Right atrium auricular region (tissue), 2 donors: ENCODE measurements at regions not wholly inside any gene's neighbourhood (a gene's known extent, or its start where the extent isn't known, plus 50 kb on each side); places are given as distances from the start of the nearest gene placed in this dataset.

Experiments used
- DNase-seq: peaks from one replicate; pipeline ENCODE4 v3.0.0-alpha.2; 2019; ENCODE audit warnings: low spot score
- H3K27ac ChIP-seq, 2 donors: fragments of 200-600 bp; sonication (generic); 1 replicate in 1 of 2; 2 replicates in 1 of 2; pipeline ENCODE4 v1.5.1; 2016 to 2019
- H3K27me3 ChIP-seq, 2 donors: fragments of 200-600 bp; sonication (generic); one replicate each; pipeline versions ENCODE4 v1.5.1 to v1.6.0; 2017 to 2019
- H3K36me3 ChIP-seq: fragments of 200-600 bp; sonication (generic); one replicate; pipeline ENCODE4 v1.5.1; 2016
- H3K4me1 ChIP-seq, 2 donors: fragments of 200-600 bp; sonication (generic); one replicate each; pipeline versions ENCODE4 v1.5.1 to v1.6.0; 2017 to 2019
- H3K4me3 ChIP-seq, 2 donors: fragments of 200-600 bp; sonication (generic); 1 replicate in 1 of 2; 2 replicates in 1 of 2; pipeline ENCODE4 v1.5.1; 2017 to 2019; ENCODE audit warnings: mild to moderate bottlenecking in 1 of 2, moderate library complexity in 1 of 2
- H3K9me3 ChIP-seq, 2 donors: fragments of 200-600 bp; sonication (generic); one replicate each; pipeline ENCODE4 v1.5.1; 2019
- TF ChIP-seq, protein P1 (sequence below), 2 donors: fragments of 200-600 bp; sonication (generic); IDR thresholded peaks; one replicate each; pipeline ENCODE4 v1.5.1; 2019; ENCODE audit warnings: antibody characterized with exemption in 2 of 2

DNA sequence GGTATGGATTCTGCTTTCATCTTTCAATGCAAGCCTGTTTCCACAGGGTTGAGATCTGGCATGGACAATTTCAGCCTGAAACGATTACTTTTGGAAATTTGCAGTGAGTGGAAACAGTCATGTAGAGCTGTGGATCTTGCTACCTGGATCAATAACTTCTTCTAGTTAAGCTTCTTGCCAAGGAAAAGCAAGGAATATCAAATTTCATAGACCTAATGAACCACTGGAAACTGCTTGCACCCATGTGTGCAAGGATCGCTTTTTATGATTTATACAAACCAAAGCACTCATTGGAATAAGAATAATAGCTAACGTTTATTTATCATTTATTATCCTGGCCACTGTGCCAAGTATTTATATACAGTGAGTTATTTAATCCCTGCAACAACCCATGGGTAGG lies 392.8 kb downstream of the KCNRG start:
- TF ChIP-seq, protein P1, sequence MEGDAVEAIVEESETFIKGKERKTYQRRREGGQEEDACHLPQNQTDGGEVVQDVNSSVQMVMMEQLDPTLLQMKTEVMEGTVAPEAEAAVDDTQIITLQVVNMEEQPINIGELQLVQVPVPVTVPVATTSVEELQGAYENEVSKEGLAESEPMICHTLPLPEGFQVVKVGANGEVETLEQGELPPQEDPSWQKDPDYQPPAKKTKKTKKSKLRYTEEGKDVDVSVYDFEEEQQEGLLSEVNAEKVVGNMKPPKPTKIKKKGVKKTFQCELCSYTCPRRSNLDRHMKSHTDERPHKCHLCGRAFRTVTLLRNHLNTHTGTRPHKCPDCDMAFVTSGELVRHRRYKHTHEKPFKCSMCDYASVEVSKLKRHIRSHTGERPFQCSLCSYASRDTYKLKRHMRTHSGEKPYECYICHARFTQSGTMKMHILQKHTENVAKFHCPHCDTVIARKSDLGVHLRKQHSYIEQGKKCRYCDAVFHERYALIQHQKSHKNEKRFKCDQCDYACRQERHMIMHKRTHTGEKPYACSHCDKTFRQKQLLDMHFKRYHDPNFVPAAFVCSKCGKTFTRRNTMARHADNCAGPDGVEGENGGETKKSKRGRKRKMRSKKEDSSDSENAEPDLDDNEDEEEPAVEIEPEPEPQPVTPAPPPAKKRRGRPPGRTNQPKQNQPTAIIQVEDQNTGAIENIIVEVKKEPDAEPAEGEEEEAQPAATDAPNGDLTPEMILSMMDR (IDR thresholded peaks at IDR 0.05), result no peak
- H3K4me3 ChIP-seq, result no peak overlapping the region
- H3K4me1 ChIP-seq, result peaks cover 0 to 17% of the 10 kb centered on the region in 2 donors
- DNase-seq, result no peak
- no peaks in the 10 kb centered on the region for H3K36me3 ChIP-seq
- no peak overlapping the region for H3K27ac ChIP-seq
- no peaks in the 10 kb centered on the region for H3K9me3 ChIP-seq
- no peaks in the 10 kb centered on the region for H3K27me3 ChIP-seq

DNA sequence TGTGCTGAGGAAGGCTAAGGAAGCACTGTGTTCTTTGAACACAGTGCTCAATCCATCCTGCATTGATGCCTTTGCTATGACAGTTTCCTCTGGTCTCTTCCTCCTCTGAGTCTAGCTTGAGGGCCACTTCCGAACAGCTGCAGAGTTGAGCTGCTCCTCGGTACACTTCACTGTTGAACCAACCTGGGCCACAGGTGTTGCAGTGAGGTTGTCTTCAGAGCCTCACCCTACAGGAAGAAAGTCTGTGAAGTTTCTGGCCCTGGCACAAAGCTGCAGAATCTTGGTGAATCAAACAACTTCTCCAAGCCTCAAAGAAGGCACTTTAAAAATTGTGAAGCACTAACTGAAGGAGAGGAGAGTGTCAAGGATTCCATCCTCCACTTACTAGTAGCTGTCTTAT lies 394.0 kb downstream of the KCNRG start:
- no peak for DNase-seq
- Histone ChIP-seq H3K4me3 (no peak overlapping the region), H3K27me3 (no peaks in the 10 kb centered on the region), H3K27ac (no peak overlapping the region), H3K9me3 (no peaks in the 10 kb centered on the region), H3K36me3 (no peaks in the 10 kb centered on the region), H3K4me1 (peaks cover 0 to 14% of the 10 kb centered on the region in 2 donors)
- TF ChIP-seq, protein P1 (IDR thresholded peaks at IDR 0.05), result no peak

DNA sequence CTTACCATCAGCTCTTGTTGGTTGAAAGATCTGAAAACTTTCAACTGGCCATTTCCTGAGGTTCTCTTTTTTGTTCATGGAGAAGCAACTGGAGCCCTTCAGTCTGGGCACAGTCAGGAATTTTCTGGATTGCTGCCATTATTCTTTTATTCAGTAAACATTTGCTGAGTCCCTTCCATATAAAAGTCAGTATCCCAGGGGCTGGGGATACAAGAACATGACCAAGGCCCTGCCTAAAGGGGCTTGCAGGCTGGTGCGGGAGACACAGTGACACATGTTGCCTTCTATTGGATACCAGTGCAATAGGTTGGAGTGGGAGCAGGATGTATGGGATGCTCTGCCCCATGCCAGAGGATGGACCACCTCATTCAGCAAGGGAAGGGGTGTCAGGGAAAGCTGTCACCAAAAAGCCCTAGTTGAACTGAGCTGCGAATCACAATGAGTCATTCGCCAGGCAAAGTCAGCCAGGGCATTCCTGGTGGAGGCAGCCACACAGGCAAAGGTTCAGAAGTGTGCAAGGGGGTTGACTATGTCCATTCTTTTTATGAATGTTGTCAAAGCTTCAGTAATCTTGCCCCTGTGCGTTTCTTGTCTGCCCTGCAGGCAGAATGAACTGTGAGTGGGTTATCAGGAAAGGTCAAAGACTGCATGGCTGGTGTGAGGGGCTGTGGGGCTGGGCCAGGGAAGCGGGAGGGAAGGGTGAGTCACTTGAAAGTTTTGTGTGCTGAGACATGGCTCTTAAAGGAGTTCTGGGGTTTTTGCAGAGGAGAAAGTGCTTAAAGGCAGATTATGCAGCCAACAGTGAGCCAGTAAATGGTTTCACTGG lies 395.9 kb downstream of the KCNRG start:
- H3K36me3 ChIP-seq, result no peaks in the 10 kb centered on the region
- H3K9me3 ChIP-seq, result no peaks in the 10 kb centered on the region
- TF ChIP-seq, protein P1 (IDR thresholded peaks at IDR 0.05), result no peak
- H3K27ac ChIP-seq, result peak overlapping the region in 1 of 2 donors; percentile 46
- no peaks in the 10 kb centered on the region for H3K27me3 ChIP-seq
- H3K4me1 ChIP-seq, result peaks cover 0 to 14% of the 10 kb centered on the region in 2 donors
- DNase-seq, result no peak
- H3K4me3 ChIP-seq, result no peak overlapping the region

DNA sequence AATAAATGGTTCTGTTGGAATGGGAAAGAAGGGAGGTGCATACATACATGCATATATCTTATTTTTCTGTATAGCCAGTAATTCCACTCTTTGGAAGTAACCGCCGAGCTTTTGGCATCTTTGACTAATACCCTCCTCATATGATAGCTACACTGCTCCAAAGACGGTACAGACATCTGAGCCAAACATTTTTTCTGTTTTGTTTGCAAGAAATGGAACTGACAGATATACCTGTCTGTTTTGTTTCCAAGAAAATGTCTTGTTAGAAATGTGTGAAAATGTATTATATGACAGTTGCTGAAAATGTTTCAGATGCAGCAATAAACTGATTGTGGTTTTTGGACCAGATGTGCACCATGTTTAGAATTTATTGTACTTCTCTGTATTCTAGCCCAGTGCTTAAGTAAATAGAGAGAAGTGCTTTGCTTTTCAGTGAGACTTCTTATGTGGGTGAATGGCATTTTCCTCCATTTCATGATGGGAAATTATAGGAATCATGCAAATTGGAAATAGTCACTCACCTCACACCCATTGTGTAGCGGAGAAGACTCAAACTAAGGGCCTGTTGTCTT lies 396.9 kb downstream of the KCNRG start:
- TF ChIP-seq, protein P1 (IDR thresholded peaks at IDR 0.05), result no peak
- Histone ChIP-seq H3K27ac (no peak overlapping the region), H3K4me1 (peaks cover 0 to 14% of the 10 kb centered on the region in 2 donors), H3K36me3 (no peaks in the 10 kb centered on the region), H3K4me3 (no peak overlapping the region), H3K27me3 (no peaks in the 10 kb centered on the region), H3K9me3 (no peaks in the 10 kb centered on the region)
- DNase-seq, result no peak

DNA sequence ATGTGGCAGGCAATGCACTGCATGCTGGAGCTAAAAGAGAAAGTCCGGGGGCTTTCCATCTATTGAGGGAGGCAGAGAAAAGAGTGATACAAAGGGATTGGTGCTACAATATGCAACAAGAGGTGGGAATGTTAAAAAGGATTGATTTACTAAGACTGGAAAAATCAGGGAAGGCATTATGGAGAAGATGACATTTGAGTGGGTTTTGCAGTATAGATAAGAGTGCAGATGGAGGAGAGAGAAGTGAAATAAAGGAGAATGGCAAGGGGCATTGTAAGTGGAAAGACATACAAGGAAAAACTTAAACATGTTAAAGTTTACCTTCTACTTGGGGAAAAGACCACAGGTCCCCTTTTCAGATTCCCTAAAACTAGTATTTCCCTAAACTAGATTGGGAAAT lies 399.4 kb downstream of the KCNRG start:
- Histone ChIP-seq H3K4me1 (peaks cover 0 to 22% of the 10 kb centered on the region in 2 donors), H3K27me3 (no peaks in the 10 kb centered on the region), H3K9me3 (no peaks in the 10 kb centered on the region), H3K4me3 (no peak overlapping the region), H3K27ac (no peak overlapping the region), H3K36me3 (no peaks in the 10 kb centered on the region)
- no peak for DNase-seq
- TF ChIP-seq, protein P1 (IDR thresholded peaks at IDR 0.05), result no peak
